A172 (cell line): ENCODE measurements at regions not wholly inside any gene's neighbourhood (a gene's known extent, or its start where the extent isn't known, plus 50 kb on each side); places are given as distances from the start of the nearest gene placed in this dataset.

Experiments
- DNase-seq: peaks from one replicate; pipeline ENCODE4 v3.0.0-alpha.2; 2015; ENCODE audit warnings: low spot score

GRCh38 chr11:36890841-36891240 lies 292.8 kb upstream of the RAG2 start:
- DNase-seq, result no peak

GRCh38 chr11:36890121-36890679 lies 292.2 kb upstream of the RAG2 start:
- DNase-seq, result no peak

GRCh38 chr11:36885154-36885553 lies 287.1 kb upstream of the RAG2 start:
- no peak for DNase-seq

GRCh38 chr11:36878737-36879136 lies 280.7 kb upstream of the RAG2 start:
- DNase-seq, result no peak

GRCh38 chr11:36877149-36877548 lies 279.1 kb upstream of the RAG2 start:
- DNase-seq, result no peak

- DNase-seq, result no peak
These were observed 278.2 kb upstream of the RAG2 start for GRCh38 chr11:36876266-36876665.

GRCh38 chr11:36874291-36874690 lies 276.3 kb upstream of the RAG2 start:
- DNase-seq, result no peak

GRCh38 chr11:36870361-36870760 lies 272.3 kb upstream of the RAG2 start:
- DNase-seq, result no peak

GRCh38 chr11:36868380-36868779 lies 270.3 kb upstream of the RAG2 start:
- DNase-seq, result no peak

GRCh38 chr11:36865846-36866245 lies 267.8 kb upstream of the RAG2 start:
- DNase-seq, result no peak

GRCh38 chr11:36854875-36855274 lies 256.8 kb upstream of the RAG2 start:
- no peak for DNase-seq

- no peak for DNase-seq
These were observed 250.6 kb upstream of the RAG2 start for GRCh38 chr11:36848660-36849059.

GRCh38 chr11:36840378-36840777 lies 242.3 kb upstream of the RAG2 start:
- no peak for DNase-seq

- DNase-seq, result no peak
These were observed 239.9 kb upstream of the RAG2 start for GRCh38 chr11:36837831-36838437.

- DNase-seq, result no peak
These were observed 227.2 kb upstream of the RAG2 start for GRCh38 chr11:36825251-36825650.

GRCh38 chr11:36824349-36824748 lies 226.3 kb upstream of the RAG2 start:
- DNase-seq, result no peak

- no peak for DNase-seq
These were observed 224.8 kb upstream of the RAG2 start for GRCh38 chr11:36822829-36823228.

GRCh38 chr11:36818410-36818809 lies 220.4 kb upstream of the RAG2 start:
- DNase-seq, result no peak

GRCh38 chr11:36817336-36817965 lies 219.4 kb upstream of the RAG2 start:
- no peak for DNase-seq

- no peak for DNase-seq
These were observed 211.3 kb upstream of the RAG2 start for GRCh38 chr11:36809303-36809702.

GRCh38 chr11:36807871-36808270 lies 209.8 kb upstream of the RAG2 start:
- no peak for DNase-seq

GRCh38 chr11:36803084-36803483 lies 205.0 kb upstream of the RAG2 start:
- no peak for DNase-seq
